IMR-90 (cell line): ENCODE measurements at regions not wholly inside any gene's neighbourhood (a gene's known extent, or its start where the extent isn't known, plus 50 kb on each side); places are given as distances from the start of the nearest gene placed in this dataset.

Source experiments
- ATAC-seq: fragments of 200-7000 bp; cut with Tn5 transposase; 2 replicates; pipeline ENCODE4 v1.9.1; 2020; ENCODE audit warnings: low read depth, mild to moderate bottlenecking, moderate library complexity
- BruUV-seq: library from RNA; stranded (reverse); fragments of 400-500 nt; replicated peaks from 2 replicates; lab custom pipeline; 2021; lab: Mats Ljungman, UMichigan
- CTCF ChIA-PET: fragments of 300-600 bp; formaldehyde crosslinking; extraction: SDS; loops from one replicate; lab custom pipeline; 2021; ENCODE audit warnings: antibody characterized with exemption; lab: Yijun Ruan, JAX
- POLR2A ChIA-PET: fragments of 300-600 bp; sonication (Branson Sonifier 250); formaldehyde crosslinking; loops from one replicate; lab custom pipeline; 2022; ENCODE audit warnings: antibody characterized with exemption; ENCODE audit not compliant: unreplicated experiment; lab: Charles Lee
- DNase-seq: peaks from one replicate; pipeline ENCODE4 v3.0.0; 2013
- H2AFZ ChIP-seq: replicated peaks from 2 replicates; pipeline ENCODE3; 2013; ENCODE audit warnings: low read length, mild to moderate bottlenecking; ENCODE audit not compliant: poor library complexity
- H2AK5ac ChIP-seq: 2 replicates; pipeline ENCODE4 v1.6.1; 2013; ENCODE audit warnings: low read depth, low read length, inconsistent platforms
- H2AK9ac ChIP-seq: replicated peaks from 2 replicates; pipeline ENCODE3; 2013; ENCODE audit warnings: mild to moderate bottlenecking, low read depth, low read length, moderate library complexity; ENCODE audit not compliant: poor library complexity
- H2BK120ac ChIP-seq: 2 replicates; pipeline ENCODE4 v1.6.1; 2013; ENCODE audit warnings: low read depth, low read length, inconsistent platforms
- H2BK15ac ChIP-seq: 3 replicates; pipeline ENCODE4 v1.6.1; 2013; ENCODE audit warnings: low read depth, low read length, inconsistent platforms
- H2BK20ac ChIP-seq: 2 replicates; pipeline ENCODE4 v1.6.1; 2013; ENCODE audit warnings: low read depth, mild to moderate bottlenecking, inconsistent platforms, low read length, moderate library complexity
- H2BK5ac ChIP-seq: 2 replicates; pipeline ENCODE4 v1.6.1; 2013; ENCODE audit warnings: mild to moderate bottlenecking, low read depth, low read length, inconsistent platforms; ENCODE audit not compliant: poor library complexity, severe bottlenecking
- H3K14ac ChIP-seq: replicated peaks from 2 replicates; pipeline ENCODE4 v1.6.1; 2013; ENCODE audit warnings: low read depth, low read length, inconsistent platforms
- H3K18ac ChIP-seq: 2 replicates; pipeline ENCODE4 v1.6.1; 2013; ENCODE audit warnings: low read depth, low read length, control low read depth
- H3K23ac ChIP-seq: 2 replicates; pipeline ENCODE4 v1.6.1; 2013; ENCODE audit warnings: low read depth, low read length, inconsistent platforms
- H3K27ac ChIP-seq: 2 replicates; pipeline ENCODE4 v1.5.1; 2013; ENCODE audit warnings: mild to moderate bottlenecking, control low read depth, low read length; ENCODE audit not compliant: insufficient read depth
- H3K27me3 ChIP-seq: 2 replicates; pipeline ENCODE4 v1.6.1; 2013; ENCODE audit warnings: low read length; ENCODE audit not compliant: control insufficient read depth, insufficient read depth
- H3K36me3 ChIP-seq: 2 replicates; pipeline ENCODE4 v1.6.1; 2013; ENCODE audit warnings: low read length, mixed read lengths; ENCODE audit not compliant: control insufficient read depth, insufficient read depth
- H3K4ac ChIP-seq: 2 replicates; pipeline ENCODE4 v1.6.1; 2013; ENCODE audit warnings: low read depth, low read length, inconsistent platforms
- H3K4me1 ChIP-seq: 2 replicates; pipeline ENCODE4 v1.6.1; 2013; ENCODE audit warnings: low read length, mixed read lengths; ENCODE audit not compliant: control insufficient read depth, insufficient read depth
- H3K4me2 ChIP-seq: 2 replicates; pipeline ENCODE4 v1.6.1; 2013; ENCODE audit warnings: low read depth, mild to moderate bottlenecking, control low read depth, low read length, moderate library complexity
- H3K4me3 ChIP-seq: 2 replicates; pipeline ENCODE4 v1.5.1; 2013; ENCODE audit warnings: low read depth, mild to moderate bottlenecking, control low read depth, low read length, moderate library complexity; ENCODE audit not compliant: insufficient read depth
- H3K56ac ChIP-seq: 2 replicates; pipeline ENCODE4 v1.6.1; 2013; ENCODE audit warnings: low read length, inconsistent platforms; ENCODE audit not compliant: insufficient read depth; ENCODE audit errors: extremely low read depth
- H3K79me1 ChIP-seq, 2 experiments: 2 replicates each; pipeline ENCODE4 v1.6.1; 2013; ENCODE audit warnings: low read length in 2 of 2, inconsistent platforms in 1 of 2, low read depth in 1 of 2
- H3K9ac ChIP-seq: 2 replicates; pipeline ENCODE4 v1.6.1; 2013; ENCODE audit warnings: low read depth, low read length, control low read depth
- H3K9me1 ChIP-seq: 2 replicates; pipeline ENCODE4 v1.6.1; 2013; ENCODE audit warnings: low read length, inconsistent platforms; ENCODE audit not compliant: insufficient read depth
- H3K9me3 ChIP-seq: 2 replicates; pipeline ENCODE4 v1.6.1; 2013; ENCODE audit warnings: low read length; ENCODE audit not compliant: control insufficient read depth, insufficient read depth
- H4K20me1 ChIP-seq: 2 replicates; pipeline ENCODE4 v1.6.1; 2013; ENCODE audit warnings: low read length, inconsistent platforms; ENCODE audit not compliant: insufficient read depth
- H4K5ac ChIP-seq: 2 replicates; pipeline ENCODE4 v1.6.1; 2013; ENCODE audit warnings: mild to moderate bottlenecking, low read depth, low read length, control low read depth
- H4K8ac ChIP-seq, 2 experiments: 2 replicates each; pipeline ENCODE4 v1.6.1; 2013; ENCODE audit warnings: low read depth in 2 of 2, low read length in 2 of 2, control low read depth in 1 of 2, inconsistent platforms in 1 of 2
- H4K91ac ChIP-seq: 2 replicates; pipeline ENCODE4 v1.6.1; 2013; ENCODE audit warnings: low read depth, low read length, inconsistent platforms; ENCODE audit not compliant: insufficient read depth
- CEBPB ChIP-seq: IDR thresholded peaks from 2 replicates; pipeline ENCODE4 v1.6.1; 2012; ENCODE audit warnings: low read depth, low read length, improper control_type of control experiment
- ELK1 ChIP-seq: fragments of 150-350 bp; IDR thresholded peaks from 2 replicates; pipeline ENCODE4 v1.6.1; 2016; ENCODE audit warnings: low read depth, mild to moderate bottlenecking, low read length, moderate library complexity, borderline replicate concordance
- FOS ChIP-seq: fragments of 150-350 bp; IDR thresholded peaks from 2 replicates; pipeline ENCODE4 v1.6.1; 2016; ENCODE audit warnings: low read depth, low read length
- MAFK ChIP-seq: IDR thresholded peaks from 2 replicates; pipeline ENCODE4 v1.6.1; 2012; ENCODE audit warnings: low read depth, low read length, improper control_type of control experiment
- MXI1 ChIP-seq: IDR thresholded peaks from 2 replicates; pipeline ENCODE4 v1.6.1; 2012; ENCODE audit warnings: low read depth, mild to moderate bottlenecking, low read length, moderate library complexity, borderline replicate concordance
- NFE2L2 ChIP-seq: fragments of 150-350 bp; IDR thresholded peaks from 2 replicates; pipeline ENCODE4 v1.6.1; 2016; ENCODE audit warnings: low read depth, mild to moderate bottlenecking, low read length
- POLR2A ChIP-seq: IDR thresholded peaks from 2 replicates; pipeline ENCODE4 v1.6.1; 2012; ENCODE audit warnings: mild to moderate bottlenecking, low read depth, low read length
- RAD21 ChIP-seq: IDR thresholded peaks from 2 replicates; pipeline ENCODE4 v1.6.1; 2012; ENCODE audit warnings: low read length, improper control_type of control experiment
- RFX5 ChIP-seq: IDR thresholded peaks from 2 replicates; pipeline ENCODE4 v1.8.0; 2012; ENCODE audit warnings: low read depth, mild to moderate bottlenecking, low read length, moderate library complexity
- SMC3 ChIP-seq: fragments of 150-350 bp; IDR thresholded peaks from 2 replicates; pipeline ENCODE4 v1.6.1; 2016; ENCODE audit warnings: low read depth, mild to moderate bottlenecking, antibody characterized with exemption, low read length, moderate library complexity
- USF2 ChIP-seq: fragments of 150-350 bp; IDR thresholded peaks from 2 replicates; pipeline ENCODE4 v1.6.1; 2017; ENCODE audit warnings: mild to moderate bottlenecking, antibody characterized with exemption, low read length, low read depth
- WGBS, 2 experiments: methylation state at CpG; one replicate each; pipeline versions ENCODE4 v1.1.5 to v1.1.7; 2013; ENCODE audit warnings: missing lambda C conversion rate in 2 of 2; ENCODE audit not compliant: insufficient read length in 1 of 2; ENCODE audit errors: extremely low coverage in 2 of 2; 5-methylcytosine and 5-hydroxymethylcytosine counted together
- dilution Hi-C: fragments of 300-500 bp; cut with HindIII; formaldehyde crosslinking; loops from one replicate; pipeline ENCODE4 v1.14.3; 2018; ENCODE audit warnings: low sequenced_read_pairs; ENCODE audit not compliant: unreplicated experiment
- in situ Hi-C: fragments of 300-500 bp; cut with MboI; formaldehyde crosslinking; loops from 3 replicates; pipeline ENCODE4 v1.14.3; 2019; ENCODE audit warnings: low sequenced_read_pairs, inconsistent platforms, mixed read lengths
- intact Hi-C: fragments of 100-400 bp; cut with micrococcal nuclease; formaldehyde crosslinking; loops from 2 replicates; pipeline ENCODE4 v1.10.0; 2022

GRCh38 chr10:128804411-128804810 lies 662.6 kb upstream of the MGMT start:
- POLR2A ChIA-PET, result no interaction called here
- DNase-seq, result no peak

More at GRCh38 chr10:128804411-128804810, 662.6 kb upstream of the MGMT start:
- H3K23ac ChIP-seq, result no peak overlapping the region
- no peak overlapping the region for H3K14ac ChIP-seq
- no TSS peak for BruUV-seq
- no peak overlapping the region for H4K91ac ChIP-seq
- no peak overlapping the region for H3K4ac ChIP-seq
- intact Hi-C loops, result no loop called here
- H3K18ac ChIP-seq, result no peak overlapping the region
- H4K20me1 ChIP-seq, result no peaks in the 10 kb centered on the region
- peaks cover 40% of the 10 kb centered on the region for H3K9me3 ChIP-seq
- H3K27ac ChIP-seq, result no peak overlapping the region
- H2BK20ac ChIP-seq, result no peak overlapping the region
- no peak overlapping the region for H4K8ac ChIP-seq
- no peak overlapping the region for H2AK9ac ChIP-seq
- H3K27me3 ChIP-seq, result no peaks in the 10 kb centered on the region
- H2AFZ ChIP-seq, result no peak overlapping the region
- H3K9me1 ChIP-seq, result no peaks in the 10 kb centered on the region
- H2BK120ac ChIP-seq, result no peak overlapping the region
- dilution Hi-C loops, result no loop called here
- H2AK5ac ChIP-seq, result no peak overlapping the region
- ATAC-seq, result no peak
- H2BK15ac ChIP-seq, result no peak overlapping the region
- H3K4me1 ChIP-seq, result no peaks in the 10 kb centered on the region
- H3K9ac ChIP-seq, result no peak overlapping the region
- no peaks in the 10 kb centered on the region for H3K79me1 ChIP-seq
- TF ChIP-seq SMC3 (no peak), NFE2L2 (no peak), MAFK (no peak), CEBPB (no peak), POLR2A (no peak), USF2 (no peak), FOS (no peak), RFX5 (no peak), MXI1 (no peak), ELK1 (no peak), RAD21 (no peak)
- H3K4me2 ChIP-seq, result no peak overlapping the region
- no peak overlapping the region for H2BK5ac ChIP-seq
- no peaks in the 10 kb centered on the region for H3K36me3 ChIP-seq
- H3K56ac ChIP-seq, result no peak overlapping the region
- in situ Hi-C loops, result no loop called here
- H4K5ac ChIP-seq, result no peak overlapping the region
- CTCF ChIA-PET, result no interaction called here
- no peak overlapping the region for H3K4me3 ChIP-seq
- 0% methylated on average over 2 of the region's 2 CpGs; no CpG with 5 or more reads in 1 of the 2 experiments for WGBS, 2 experiments
